Stimulated activated CD4-positive, alpha-beta T cell treated with anti-CD3 and anti-CD28 coated beads, Interleukin-2, amount 100 ng/mL, for 24 hours (primary cell): ENCODE measurements at regions not wholly inside any gene's neighbourhood (a gene's known extent, or its start where the extent isn't known, plus 50 kb on each side); places are given as distances from the start of the nearest gene placed in this dataset.

Experiments used
- DNase-seq, 2 donors: peaks; one replicate each; pipeline ENCODE4 v3.0.0-alpha.2; 2020

- DNase-seq, result no peak
Measured at GRCh38 chr9:73682789-73683188, 531.1 kb downstream of the ANXA1 start.

- no peak for DNase-seq
Measured at GRCh38 chr9:73683862-73684591, 532.4 kb downstream of the ANXA1 start.

- no peak for DNase-seq
Measured at GRCh38 chr9:73684601-73685000, 532.9 kb downstream of the ANXA1 start.

- DNase-seq, result no peak
Measured at GRCh38 chr9:73685786-73686185, 534.1 kb downstream of the ANXA1 start.

GRCh38 chr9:73689051-73689870, 537.6 kb downstream of the ANXA1 start:
- DNase-seq, result no peak

- DNase-seq, result no peak
Measured at GRCh38 chr9:73701415-73702057, 549.9 kb downstream of the ANXA1 start.

- no peak for DNase-seq
Measured at GRCh38 chr9:73714294-73714693, 562.6 kb downstream of the ANXA1 start.

GRCh38 chr9:73715591-73715990, 563.9 kb downstream of the ANXA1 start:
- DNase-seq, result no peak

GRCh38 chr9:73719660-73720059, 568.0 kb downstream of the ANXA1 start:
- no peak for DNase-seq

- no peak for DNase-seq
Measured at GRCh38 chr9:73720601-73721000, 568.9 kb downstream of the ANXA1 start.

GRCh38 chr9:73736270-73736669, 584.6 kb downstream of the ANXA1 start:
- DNase-seq, result no peak

- DNase-seq, result no peak
Measured at GRCh38 chr9:73738741-73739530, 587.3 kb downstream of the ANXA1 start.

- no peak for DNase-seq
Measured at GRCh38 chr9:73741316-73741715, 589.7 kb downstream of the ANXA1 start.

- DNase-seq, result no peak
Measured at GRCh38 chr9:73742412-73742811, 590.7 kb downstream of the ANXA1 start.

- no peak for DNase-seq
Measured at GRCh38 chr9:73743826-73744225, 592.2 kb downstream of the ANXA1 start.

GRCh38 chr9:73745598-73745997, 593.9 kb downstream of the ANXA1 start:
- no peak for DNase-seq

GRCh38 chr9:73753171-73753570, 601.5 kb downstream of the ANXA1 start:
- DNase-seq, result no peak

GRCh38 chr9:73761905-73762304, 610.2 kb downstream of the ANXA1 start:
- DNase-seq, result no peak

- DNase-seq, result no peak
Measured at GRCh38 chr9:73773896-73774295, 622.2 kb downstream of the ANXA1 start.

GRCh38 chr9:73775757-73776156, 624.1 kb downstream of the ANXA1 start:
- no peak for DNase-seq

GRCh38 chr9:73780916-73781315, 629.3 kb downstream of the ANXA1 start:
- no peak for DNase-seq

- DNase-seq, result no peak
Measured at GRCh38 chr9:73782166-73782565, 630.5 kb downstream of the ANXA1 start.

- no peak for DNase-seq
Measured at GRCh38 chr9:73799446-73799845, 647.8 kb downstream of the ANXA1 start.
